ENCODE measurements at regions not wholly inside any gene's neighbourhood (a gene's known extent, or its start where the extent isn't known, plus 50 kb on each side); places are given as distances from the start of the nearest gene placed in this dataset.

- DNase-seq = no peak
- no peak overlapping the region for H3K4me2 ChIP-seq (ENCODE audit: low read length)
- H3K23ac ChIP-seq (ENCODE audit: low read length) = no peak overlapping the region
- no peak overlapping the region for H2AK5ac ChIP-seq (ENCODE audit: low read length)
- no peaks in the 10 kb centered on the region for H3K4me1 ChIP-seq (ENCODE audit: control insufficient read depth, low read depth, low read length)
- H3K4ac ChIP-seq (ENCODE audit: low read depth, low read length) = no peak overlapping the region
- H2BK5ac ChIP-seq (ENCODE audit: low read length) = no peak overlapping the region
- no peak overlapping the region for H3K4me3 ChIP-seq (ENCODE audit: low read length)
- no peaks in the 10 kb centered on the region for H3K79me1 ChIP-seq (ENCODE audit: low read length)
- H3K9ac ChIP-seq (ENCODE audit: low read length) = no peak overlapping the region
- no peaks in the 10 kb centered on the region for H3K36me3 ChIP-seq (ENCODE audit: control insufficient read depth, insufficient read depth, low read length)
- no peaks in the 10 kb centered on the region for H3K79me2 ChIP-seq (ENCODE audit: control insufficient read depth, insufficient read depth, low read length)
- H2BK15ac ChIP-seq (replicated peaks; ENCODE audit: low read depth) = no peak overlapping the region
- no peak overlapping the region for H4K5ac ChIP-seq (ENCODE audit: low read length)
- no peak overlapping the region for H3K18ac ChIP-seq (ENCODE audit: low read length)
- no peaks in the 10 kb centered on the region for H3K27me3 ChIP-seq (ENCODE audit: insufficient read depth, low read length, poor library complexity)
- H2BK120ac ChIP-seq (ENCODE audit: low read depth, low read length) = no peak overlapping the region
- H3K56ac ChIP-seq (ENCODE audit: low read length) = no peak overlapping the region
- no peak overlapping the region for H4K8ac ChIP-seq (ENCODE audit: low read depth, low read length)
- no peak overlapping the region for H3K27ac ChIP-seq (ENCODE audit: low read depth, low read length)
Measured at GRCh38 chr6:122558080-122558479, 52.1 kb upstream of the PKIB start.
